ENCODE measurements at regions not wholly inside any gene's neighbourhood (a gene's known extent, or its start where the extent isn't known, plus 50 kb on each side); places are given as distances from the start of the nearest gene placed in this dataset.
"Not testable (repeated sequence)": the region's sequence is repeated elsewhere in the genome, so short reads cannot be mapped to it uniquely, and the experiment has no call there.

DNA sequence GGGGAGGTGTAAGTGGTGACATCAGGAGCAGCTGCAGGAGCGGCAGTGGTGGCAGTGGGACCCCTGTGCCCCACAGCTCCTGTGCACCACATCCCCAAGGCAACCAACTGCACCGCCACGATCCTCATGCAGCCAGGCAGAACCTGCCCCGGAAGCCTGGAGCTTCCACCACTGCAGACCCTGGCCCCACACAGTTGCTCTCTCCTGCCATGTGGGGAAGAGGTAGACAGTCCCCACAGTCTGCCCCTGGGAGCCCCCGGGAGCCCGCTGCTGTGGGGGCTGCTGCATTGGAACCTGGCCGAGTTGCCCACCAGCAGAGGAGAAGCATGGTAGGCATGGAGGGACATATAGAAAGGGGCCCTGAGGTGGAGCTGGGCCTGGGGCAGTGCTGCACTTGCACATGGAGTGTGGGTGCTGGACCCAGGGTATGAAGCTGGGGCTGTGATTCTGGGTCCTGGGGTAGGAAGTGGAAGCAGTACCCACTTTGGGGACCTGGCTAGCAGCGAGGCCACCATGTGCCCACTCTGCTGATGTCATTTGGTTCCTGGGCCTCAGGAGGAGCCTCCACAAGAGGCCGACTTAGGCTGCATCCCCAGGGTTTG, 623.3 kb upstream of the LRRTM4 start:
- no peak for DNase-seq (ENCODE audit: low spot score)

DNA sequence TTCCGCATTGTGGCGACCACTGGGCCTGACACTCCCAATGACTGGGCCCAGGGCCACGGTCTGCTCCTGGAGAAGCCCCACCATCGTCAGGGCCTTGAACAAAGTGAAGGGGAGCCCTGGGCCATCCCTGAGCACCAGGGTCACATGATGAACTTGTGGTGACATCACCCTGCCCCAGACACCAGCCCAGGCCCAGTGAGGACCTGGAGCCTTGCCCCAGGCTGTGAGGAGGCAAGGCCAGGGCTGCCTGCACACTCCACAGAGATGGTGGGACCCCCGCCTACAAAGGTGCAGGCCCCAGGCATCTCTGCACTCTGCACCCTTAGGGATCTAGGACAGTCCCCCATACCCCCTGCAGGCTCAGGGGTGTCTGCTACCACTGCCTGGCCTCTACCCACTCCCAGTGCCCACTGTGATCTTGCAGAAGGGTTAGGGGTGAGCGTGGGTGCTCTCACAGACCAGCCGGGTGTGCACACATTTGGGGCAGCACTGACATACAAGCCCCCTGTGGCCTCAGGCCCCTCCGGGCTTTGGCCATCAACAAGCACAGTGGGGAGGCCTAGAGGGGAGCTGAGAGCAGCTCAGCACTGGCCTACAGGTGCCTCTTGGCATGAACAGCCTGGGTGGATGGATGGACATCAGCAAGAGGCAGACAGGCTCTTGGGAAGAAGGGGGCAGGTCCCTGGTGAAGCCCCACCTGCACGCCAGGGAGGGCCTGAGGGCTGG, 624.0 kb upstream of the LRRTM4 start:
- no peak for DNase-seq (ENCODE audit: low spot score)

DNA sequence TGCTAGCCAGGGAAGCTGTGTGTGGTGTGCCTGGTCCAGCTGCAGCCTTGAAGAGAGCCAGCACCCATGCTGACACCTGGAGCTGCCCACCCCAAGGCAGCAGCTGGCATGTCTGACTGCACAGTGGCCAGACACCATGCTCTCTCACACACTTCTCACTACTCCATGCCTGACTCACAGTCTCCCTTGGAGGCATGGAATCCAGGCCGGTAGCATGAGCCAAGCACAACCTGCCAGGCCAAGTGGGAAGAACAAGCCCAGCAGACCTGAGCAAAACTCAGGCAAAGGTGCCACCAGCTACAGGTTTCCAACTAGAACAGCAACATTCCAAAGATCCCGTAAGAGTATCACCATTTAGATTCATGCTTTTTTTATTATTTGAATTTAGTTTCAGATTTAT, 625.3 kb upstream of the LRRTM4 start:
- DNase-seq (ENCODE audit: low spot score) = no peak

DNA sequence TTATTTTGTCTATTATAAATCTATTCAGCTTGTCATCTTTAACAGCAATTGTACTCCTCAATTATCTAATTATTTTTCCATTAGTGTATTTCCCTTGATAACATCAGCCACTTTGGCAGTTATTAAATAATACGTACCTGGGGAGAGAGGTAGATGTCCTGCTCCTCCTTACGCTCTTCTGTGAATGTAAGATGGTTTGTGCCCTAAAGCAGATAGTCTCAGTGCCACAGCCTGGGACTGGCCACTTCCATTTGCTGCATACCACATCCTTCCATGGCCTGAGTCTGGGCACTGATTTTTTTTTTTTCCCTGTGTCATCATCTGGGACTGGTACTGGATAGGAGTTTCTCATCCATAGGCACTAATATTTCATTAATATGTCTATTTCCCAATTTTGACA, 632.4 kb upstream of the LRRTM4 start:
- no peak for DNase-seq (ENCODE audit: low spot score)

DNA sequence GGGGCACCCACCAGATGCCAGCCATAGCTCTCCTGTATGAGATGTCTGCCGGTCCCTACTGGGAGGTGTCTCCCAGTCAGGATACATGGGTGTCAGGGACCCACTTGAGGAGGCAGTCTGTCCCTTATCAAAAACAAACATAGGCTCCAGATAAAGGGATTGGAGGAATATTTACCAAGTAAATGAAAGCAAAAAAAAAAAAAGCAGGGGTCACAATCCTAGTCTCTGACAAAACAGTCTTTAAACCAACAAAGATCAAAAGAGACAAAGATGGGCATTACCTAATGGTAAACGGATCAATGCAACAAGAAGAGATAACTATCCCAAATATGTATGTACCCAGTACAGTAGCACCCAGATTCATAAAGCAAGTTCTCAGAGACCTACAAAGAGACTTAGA, 640.0 kb upstream of the LRRTM4 start:
- DNase-seq (ENCODE audit: low spot score) = no peak

DNA sequence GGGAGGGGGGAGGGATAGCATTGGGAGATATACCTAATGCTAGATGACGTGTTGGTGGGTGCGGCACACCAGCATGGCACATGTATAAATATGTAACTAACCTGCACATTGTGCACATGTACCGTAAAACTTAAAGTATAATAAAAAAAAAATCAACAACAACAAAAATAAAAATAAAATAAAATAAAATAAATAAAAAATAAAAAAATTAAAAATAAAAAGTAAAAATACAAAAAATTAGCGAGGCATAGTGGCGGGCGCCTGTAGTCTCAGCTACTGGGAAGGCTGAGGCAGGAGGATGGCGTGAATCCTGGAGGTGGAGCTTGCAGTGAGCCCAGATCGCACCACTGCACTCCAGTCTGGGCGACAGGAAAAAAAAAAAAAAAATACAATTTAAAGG, 650.0 kb upstream of the LRRTM4 start:
- DNase-seq (ENCODE audit: low spot score) = not testable (repeated sequence)

DNA sequence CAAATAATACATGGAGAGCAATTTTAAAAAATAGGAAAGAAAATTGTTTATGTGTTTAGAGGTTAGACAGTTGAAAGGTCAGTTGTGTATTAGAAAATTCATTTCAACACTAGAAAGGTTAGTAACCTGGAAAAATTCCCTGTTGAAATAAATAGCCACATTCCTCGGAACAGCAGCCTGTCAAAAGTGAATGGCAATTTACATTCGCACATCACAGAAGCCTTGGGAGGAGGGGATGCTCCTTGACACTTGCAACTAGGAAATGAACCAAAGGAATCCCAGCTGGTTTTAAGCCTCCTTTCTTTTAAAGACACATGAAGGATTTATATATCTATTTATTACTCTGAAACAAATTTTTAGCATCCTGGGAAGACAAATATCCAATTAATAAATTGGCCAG, 653.5 kb upstream of the LRRTM4 start:
- no peak for DNase-seq (ENCODE audit: low spot score)

DNA sequence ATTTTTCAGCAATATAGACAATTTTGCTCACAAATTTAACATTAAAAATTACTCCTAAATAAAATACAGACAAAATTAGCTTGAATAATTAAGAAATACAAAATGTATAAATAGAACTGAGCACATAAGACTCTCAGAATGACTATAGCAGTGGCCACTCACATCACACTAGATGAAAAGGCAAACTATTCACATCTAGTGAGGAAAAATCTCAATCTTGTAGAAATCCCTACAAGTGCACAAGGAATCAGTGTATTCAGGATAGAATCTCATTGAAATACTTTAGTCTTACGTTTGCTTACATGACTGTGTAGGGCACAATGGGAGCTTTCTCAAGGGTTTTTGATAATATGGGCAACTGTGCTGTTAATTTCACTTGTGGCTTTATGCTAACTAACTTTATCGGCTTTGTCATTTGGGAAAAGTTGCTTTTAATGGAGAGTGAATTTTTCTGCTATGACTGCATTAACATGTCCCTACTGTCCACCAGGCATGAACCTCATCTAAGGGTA, 678.9 kb upstream of the LRRTM4 start:
- DNase-seq (ENCODE audit: low spot score) = peak; percentile 27

DNA sequence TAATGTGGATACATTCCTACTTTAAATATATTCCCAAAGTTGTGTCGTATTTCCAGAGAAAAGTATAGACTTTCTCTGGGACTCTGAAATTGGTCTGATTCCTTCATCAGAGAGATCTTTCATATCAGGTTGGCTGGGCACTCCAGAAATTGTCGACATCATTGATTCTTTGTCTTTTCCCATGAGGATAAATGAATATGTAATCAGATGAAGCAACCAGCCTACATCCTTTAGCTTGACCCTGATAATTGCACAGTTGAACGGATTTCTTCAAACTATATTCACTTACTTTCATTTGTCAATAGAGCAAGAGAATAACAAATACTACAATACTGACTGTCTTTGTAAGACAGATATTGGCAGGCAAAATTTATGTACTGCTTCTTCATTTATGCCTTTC, 680.2 kb upstream of the LRRTM4 start:
- DNase-seq (ENCODE audit: low spot score) = no peak

DNA sequence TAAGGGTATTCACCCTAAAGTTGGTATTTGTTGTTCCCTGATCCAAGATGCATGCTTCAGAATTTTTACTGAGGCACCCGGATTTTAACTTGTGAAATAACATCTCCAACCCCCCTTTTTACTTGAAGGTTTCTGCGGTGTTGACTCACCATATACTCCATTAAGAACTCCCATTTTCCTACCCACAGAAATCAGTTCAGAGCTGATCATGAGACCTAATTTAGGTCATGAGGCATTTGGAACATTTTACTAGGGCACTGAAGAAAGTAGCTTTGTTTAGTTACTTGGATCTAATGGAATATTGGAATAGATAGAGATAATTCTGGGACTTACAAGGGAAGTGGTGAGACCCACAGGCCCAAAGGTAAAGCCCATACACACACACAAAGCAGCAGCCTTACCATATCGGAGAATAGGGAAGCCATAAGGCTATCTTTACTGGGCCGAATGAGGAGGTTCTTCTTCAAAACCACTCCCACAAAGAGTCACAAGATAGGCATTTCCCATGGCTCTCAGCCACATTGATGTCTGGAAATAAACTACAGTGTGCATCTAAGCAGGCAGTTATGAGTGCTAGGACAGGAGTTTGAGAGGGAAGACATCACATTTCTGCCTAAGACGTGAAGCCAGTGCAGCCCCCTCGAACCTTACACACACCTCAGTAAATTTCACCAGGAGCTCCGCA, 681.0 kb upstream of the LRRTM4 start:
- peak; percentile 22 for DNase-seq (ENCODE audit: low spot score)

DNA sequence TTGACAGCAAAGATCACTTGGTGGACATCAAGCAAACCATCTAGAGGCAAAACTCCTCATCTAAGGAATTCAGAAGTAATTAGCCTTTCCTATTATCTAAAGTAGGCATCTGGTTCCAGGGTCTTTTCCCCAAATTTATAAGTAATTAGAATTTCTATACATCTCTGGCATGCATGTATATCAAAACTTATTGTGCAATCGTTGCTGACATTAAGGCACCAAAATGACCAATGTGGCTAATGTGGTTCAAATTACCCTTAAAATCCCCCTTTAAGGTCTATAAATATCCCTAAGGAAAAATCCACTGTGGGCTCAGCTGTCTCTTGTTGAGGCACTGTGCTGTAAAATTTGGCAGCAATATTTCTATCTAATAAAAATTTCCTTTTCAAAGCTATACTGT, 695.9 kb upstream of the LRRTM4 start:
- DNase-seq (ENCODE audit: low spot score) = no peak

DNA sequence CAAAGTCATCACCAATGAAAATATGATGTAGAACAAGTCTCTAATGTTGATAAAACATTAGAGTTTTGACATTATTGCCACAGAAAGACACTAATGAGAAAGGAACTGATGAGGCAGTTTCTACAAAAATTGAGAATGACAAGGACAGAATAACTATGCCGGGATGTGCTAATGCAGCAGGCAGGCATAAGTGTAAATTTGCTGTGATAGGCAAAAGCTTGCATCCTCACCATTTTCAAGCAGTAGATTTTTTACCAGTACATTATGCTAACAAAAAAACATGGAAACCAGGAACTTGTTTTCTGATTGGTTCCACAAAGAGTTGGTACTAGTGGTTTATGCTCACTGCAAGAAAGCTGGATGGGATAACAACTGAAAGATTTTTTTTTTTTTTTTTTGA, 715.5 kb upstream of the LRRTM4 start:
- DNase-seq (ENCODE audit: low spot score) = no peak

DNA sequence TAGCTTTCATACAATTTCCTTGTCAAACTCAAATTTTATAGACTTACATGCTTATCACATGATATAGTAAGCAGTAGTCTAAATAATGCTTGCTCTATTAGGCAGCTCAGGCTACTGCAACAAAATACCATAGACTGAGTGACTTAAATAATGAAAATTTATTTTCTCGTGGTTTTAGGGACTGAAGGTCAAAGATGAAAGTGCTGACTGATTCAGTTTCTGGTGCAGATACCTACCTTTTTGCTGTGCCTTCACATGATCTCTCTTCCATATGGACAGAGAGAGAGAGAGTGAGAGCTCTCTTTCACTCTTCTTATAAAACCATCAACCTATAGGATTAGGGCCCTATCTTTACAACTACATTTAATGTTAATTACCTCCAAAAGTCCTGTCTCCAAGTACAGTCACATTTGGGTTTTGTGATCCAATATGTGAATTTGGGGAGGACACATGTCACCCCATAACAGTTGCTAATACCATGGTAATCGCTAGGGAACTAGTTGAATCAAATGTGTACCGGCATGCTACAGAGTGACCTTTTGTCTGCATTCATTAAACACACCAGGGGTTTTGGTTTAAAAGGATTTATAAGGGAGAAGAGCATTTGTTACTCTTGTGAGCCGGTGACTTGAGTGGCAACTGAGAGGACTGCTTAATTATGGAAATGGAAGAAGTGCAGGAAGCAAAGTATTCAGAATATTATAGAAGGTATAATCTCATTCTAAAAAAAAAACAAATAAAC, 723.4 kb upstream of the LRRTM4 start:
- no peak for DNase-seq (ENCODE audit: low spot score)

DNA sequence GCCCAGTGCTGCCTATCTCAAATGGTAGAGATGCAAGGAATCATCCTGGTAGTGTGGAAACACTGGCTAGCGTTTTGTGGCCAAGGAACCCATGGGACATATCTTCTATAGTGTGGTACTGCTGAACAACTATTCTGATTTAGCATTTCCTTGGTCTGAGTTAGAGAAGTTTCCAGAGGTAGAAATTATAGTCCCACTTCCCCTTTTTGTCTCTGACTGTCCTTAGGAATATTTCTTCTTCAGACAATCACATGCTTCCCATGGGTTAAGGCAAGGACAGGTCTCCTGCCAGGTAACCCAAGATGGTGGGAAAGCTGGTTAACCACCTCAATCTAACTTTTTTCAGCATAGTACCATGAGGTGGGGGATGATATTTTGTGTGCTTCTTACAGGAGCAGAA, 729.5 kb upstream of the LRRTM4 start:
- DNase-seq (ENCODE audit: low spot score) = no peak

DNA sequence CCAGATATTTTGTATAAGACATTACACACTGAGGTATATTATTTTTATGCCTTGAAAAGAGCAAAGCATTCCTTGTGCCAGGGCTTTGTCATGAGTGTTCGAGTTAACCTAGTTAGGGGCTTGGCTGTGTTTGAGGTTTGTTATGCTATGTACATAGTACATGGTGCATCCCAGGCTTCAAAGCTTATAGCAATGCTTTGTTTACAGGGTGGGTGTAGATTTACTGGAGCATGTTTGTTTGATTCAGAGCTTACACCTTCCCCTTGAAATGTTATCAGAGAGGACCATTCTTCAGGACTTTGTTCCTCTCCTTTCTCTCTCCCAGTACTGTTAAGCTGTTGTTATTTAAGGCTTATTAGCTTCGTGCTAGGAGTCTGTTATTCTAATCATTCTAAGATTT, 738.7 kb upstream of the LRRTM4 start:
- no peak for DNase-seq (ENCODE audit: low spot score)

DNA sequence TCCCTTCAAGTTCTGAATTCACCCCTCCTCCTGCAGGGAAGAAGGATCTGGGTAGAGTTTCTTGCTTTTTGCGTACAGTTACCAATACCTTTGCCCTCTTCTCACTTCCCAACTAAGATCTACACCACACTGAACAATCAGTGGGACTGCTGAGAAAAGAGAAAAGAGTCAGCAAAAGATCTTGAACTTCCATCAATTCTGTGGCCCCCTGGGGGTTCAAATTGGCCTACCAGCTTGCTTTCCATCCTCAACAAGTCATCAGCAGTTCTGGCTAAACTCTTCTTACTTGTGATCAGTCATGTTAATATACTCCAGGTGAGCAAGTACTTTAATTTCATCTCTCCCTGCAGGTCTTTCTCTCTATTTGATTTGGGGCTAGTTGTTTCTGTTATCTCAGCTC, 739.3 kb upstream of the LRRTM4 start:
- no peak for DNase-seq (ENCODE audit: low spot score)

DNA sequence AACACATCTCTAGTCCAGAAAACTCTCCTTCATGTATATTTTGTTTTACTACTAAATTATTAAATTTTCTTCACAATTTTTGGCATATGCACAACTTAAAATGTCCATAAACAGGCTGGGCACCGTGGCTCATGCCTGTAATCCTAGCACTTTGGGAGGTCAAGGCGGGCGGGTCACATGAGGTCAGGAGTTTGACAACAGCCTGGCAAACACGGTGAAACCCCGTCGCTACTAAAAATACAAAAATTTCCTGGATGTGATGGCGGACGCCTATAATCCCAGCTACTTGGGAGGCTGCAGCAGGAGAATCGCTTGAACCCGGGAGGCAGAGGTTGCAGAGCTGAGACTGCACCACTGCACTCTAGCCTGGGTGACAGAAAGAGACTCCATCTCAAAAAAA, 739.9 kb upstream of the LRRTM4 start:
- not testable (repeated sequence) for DNase-seq (ENCODE audit: low spot score)

DNA sequence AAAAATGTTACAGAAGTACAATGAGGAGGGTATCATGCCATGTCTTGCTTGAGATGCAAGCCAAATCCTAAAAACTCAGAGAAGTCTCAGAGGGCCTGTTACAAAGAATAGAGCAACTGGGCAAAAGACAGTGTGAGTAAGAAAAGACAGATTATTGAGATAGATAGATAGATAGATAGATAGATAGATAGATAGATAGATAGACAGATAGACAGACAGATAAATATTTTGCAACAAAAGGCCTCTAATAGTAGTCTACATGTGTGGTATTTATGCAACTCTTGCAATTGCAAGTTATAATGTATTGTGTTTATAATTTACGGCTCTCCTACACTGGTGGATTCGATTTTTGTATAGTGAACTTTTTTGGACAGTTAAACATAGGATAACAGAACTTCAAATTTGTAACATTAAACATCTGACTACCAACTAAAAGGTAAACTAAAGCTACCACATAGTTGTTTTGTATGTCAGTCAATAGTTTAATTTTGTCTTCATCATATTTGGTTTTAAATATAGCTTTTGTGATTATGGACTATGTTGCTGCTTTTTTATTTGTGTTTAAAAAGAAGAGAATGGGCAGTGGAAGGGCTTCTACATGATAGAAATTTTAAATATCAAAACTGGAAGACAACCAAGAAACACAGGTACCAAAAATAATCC, 740.7 kb upstream of the LRRTM4 start:
- DNase-seq (ENCODE audit: low spot score) = no peak

DNA sequence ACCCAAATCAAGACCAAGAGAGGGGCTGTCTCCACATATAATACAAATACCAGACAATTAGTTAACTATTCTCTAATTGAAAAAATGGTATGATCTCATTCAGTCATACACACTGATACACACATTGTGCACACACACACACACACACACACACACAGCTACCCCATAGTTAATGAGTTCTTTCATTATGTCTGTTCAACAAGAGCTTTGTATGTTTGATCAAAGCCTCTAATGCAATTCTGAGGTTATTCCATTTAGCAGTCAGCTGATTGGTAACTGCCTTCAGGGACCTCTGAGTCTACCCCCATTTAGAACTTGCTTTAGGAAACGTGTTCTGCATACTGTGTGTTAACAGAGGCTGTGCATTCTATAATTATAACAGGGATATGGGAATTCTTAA, 741.4 kb upstream of the LRRTM4 start:
- peak; percentile 19 for DNase-seq (ENCODE audit: low spot score)

DNA sequence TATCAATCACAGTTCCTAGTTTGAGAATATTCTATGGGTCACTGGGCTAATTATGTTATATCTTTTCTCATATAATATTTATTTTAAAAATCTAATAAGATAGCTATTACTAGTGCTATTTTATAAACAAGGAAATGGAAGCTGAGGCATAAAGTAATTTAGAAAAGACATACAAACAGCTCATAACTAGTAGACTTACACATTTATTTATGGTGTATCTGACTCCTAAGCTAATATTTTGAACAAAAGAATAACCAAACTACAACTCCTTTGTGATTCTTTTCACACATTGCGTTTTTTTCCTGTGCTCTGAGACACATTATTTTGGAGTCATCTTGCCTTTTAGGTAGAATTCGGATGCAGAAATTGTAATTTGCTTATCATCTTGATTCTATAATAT, 742.0 kb upstream of the LRRTM4 start:
- no peak for DNase-seq (ENCODE audit: low spot score)

DNA sequence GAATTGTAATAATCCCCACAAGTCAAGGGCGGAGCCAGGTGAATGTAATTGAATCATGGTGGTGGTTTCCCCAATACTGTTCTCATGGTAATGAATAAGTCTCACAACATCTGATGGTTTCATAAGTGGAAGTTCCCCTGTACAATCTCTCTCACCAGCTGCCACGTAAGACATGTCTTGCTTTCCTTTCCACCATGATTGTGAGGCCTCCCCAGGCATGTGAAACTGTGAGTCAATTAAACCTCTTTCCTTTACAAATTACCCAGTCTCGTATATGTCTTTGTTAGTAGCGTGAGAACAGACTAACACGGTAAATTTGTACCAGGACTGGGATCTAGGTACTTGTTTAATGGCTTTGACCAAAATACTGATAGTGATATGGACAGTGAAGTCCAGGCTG, 744.3 kb upstream of the REG3G start:
- DNase-seq (ENCODE audit: low spot score) = no peak

DNA sequence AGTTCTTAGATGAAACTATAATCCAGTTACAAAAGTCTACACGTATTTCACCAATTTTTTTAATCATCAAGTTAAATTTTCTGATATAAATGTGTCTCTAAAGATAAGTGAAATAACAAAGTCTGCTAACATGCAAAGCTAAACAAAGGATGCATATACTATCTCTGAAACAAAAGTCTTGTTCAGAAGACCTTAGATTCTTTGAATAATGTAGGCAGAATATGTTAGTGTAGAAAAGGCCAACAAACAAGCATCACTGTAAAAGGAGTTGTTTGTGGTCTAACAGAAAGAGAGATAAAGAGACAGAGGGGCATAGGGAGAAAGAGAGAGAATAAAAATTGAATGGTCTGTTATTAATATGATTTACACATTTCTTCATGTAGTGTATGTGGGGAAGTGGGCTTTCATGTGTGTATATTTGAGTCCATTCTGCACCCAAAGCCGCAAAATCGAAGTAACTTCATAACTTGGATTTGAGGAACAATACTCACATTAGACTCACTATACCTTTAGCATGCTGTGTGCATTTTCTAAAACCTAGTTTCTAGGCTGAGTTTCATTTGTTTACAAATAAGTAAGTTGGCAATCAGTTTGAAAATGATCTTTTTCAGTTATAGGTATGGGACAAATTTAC, 734.8 kb upstream of the REG3G start:
- DNase-seq (ENCODE audit: low spot score) = peak; percentile 0
